ENCODE measurements at regions not wholly inside any gene's neighbourhood (a gene's known extent, or its start where the extent isn't known, plus 50 kb on each side); places are given as distances from the start of the nearest gene placed in this dataset.

DNA sequence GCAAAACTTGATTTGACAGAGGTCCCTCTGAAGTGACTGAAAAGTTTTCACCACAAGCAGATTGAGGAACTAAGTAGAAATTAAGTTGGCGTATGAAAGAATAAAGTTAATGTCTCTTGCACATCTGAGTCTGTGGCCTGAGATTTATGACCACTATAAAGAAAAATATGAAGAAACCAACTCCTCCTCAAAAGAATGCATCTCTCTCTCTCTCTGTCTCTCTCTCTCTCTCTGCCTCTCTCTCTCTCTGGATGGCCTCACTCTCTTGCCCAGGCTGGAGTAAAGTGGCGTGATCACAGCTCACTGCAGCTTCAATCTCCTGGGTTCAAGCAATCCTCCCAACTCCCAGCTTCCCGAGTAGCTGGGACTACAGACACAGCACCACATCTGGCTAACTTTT lies 55.2 kb downstream of the RPL22L1 start:
- Mint-ChIP-seq H3K4me1 (ENCODE audit: low read depth) (peaks cover 40% of the 10 kb centered on the region), H3K27ac (no peak overlapping the region), H3K4me3 (no peak overlapping the region), H3K27me3 (ENCODE audit: insufficient read depth) (no peaks in the 10 kb centered on the region), H3K9me3 (no peaks in the 10 kb centered on the region), H3K36me3 (ENCODE audit: low read depth) (no peaks in the 10 kb centered on the region)
- no peak for DNase-seq
- TF ChIP-seq, protein P1, sequence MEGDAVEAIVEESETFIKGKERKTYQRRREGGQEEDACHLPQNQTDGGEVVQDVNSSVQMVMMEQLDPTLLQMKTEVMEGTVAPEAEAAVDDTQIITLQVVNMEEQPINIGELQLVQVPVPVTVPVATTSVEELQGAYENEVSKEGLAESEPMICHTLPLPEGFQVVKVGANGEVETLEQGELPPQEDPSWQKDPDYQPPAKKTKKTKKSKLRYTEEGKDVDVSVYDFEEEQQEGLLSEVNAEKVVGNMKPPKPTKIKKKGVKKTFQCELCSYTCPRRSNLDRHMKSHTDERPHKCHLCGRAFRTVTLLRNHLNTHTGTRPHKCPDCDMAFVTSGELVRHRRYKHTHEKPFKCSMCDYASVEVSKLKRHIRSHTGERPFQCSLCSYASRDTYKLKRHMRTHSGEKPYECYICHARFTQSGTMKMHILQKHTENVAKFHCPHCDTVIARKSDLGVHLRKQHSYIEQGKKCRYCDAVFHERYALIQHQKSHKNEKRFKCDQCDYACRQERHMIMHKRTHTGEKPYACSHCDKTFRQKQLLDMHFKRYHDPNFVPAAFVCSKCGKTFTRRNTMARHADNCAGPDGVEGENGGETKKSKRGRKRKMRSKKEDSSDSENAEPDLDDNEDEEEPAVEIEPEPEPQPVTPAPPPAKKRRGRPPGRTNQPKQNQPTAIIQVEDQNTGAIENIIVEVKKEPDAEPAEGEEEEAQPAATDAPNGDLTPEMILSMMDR (IDR thresholded peaks at IDR 0.05): no peak

DNA sequence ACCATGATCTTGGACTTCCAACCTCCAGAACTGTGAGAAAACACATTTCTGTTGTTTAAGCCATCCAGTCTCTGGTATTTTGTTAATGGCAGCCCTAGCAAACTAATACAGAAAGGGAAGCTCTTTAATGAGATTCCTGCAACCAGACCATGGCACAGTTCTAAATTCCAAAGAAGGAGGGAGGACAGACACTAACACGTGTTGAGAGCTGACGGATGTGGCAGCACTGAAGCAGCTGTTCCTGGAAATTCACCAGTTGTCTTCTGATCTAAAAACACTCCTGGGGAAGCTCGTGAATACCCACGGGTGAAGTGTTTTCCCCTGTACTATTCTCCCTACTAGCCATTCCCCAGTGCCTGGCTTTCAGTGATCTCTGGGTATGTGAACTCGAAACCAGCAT lies 56.7 kb downstream of the RPL22L1 start:
- peaks cover 56% of the 10 kb centered on the region for H3K4me1 Mint-ChIP-seq (ENCODE audit: low read depth)

DNA sequence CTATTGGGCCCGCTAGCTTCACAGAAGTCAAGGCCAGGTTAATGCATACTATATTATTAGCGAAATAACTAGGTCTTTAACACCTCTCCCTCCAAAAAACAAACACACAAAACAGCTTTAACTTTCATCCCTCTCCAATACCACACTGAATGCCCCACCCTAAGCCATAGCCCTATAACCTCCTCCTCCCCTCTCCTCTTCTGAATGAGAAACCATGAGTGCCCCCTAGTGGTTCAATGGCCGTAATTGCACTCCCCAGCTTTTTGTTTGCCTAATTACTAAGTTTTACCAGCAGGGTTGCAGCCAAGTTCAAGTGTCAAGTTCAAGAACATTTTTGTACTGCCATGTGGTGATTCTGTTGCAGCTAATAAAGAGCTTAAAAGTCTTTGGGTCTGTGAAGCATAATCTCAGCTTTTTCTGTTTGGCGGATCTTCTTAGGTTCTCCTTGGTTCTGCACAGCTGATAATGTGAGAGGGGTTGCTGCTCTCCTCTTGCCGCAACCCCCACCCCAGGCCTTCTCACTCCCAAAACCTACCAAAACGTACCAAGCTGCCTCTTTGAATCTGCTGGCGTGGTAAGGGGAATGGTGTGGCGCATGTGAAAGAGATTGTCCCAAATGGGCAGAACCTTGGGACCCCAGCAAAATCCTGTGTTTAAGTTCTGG lies 57.9 kb downstream of the RPL22L1 start:
- no peaks in the 10 kb centered on the region for H3K9me3 Mint-ChIP-seq
- H3K4me3 Mint-ChIP-seq: no peak overlapping the region
- peak overlapping the region; percentile 27; the same call in 1 of the 2 replicates for H3K27ac Mint-ChIP-seq
- H3K27me3 Mint-ChIP-seq (ENCODE audit: insufficient read depth): no peaks in the 10 kb centered on the region
- peaks cover 66% of the 10 kb centered on the region for H3K4me1 Mint-ChIP-seq (ENCODE audit: low read depth)
- peak; percentile 76 for DNase-seq
- TF ChIP-seq, protein P1 (IDR thresholded peaks at IDR 0.05): peak; percentile 99
- H3K36me3 Mint-ChIP-seq (ENCODE audit: low read depth): 0 out of 2 replicates have a peak, but pooled peaks cover 4% of the 10 kb centered on the region

More for the DNA sequence above, 56.7 kb downstream of the RPL22L1 start:
- Mint-ChIP-seq H3K27me3 (ENCODE audit: insufficient read depth) (no peaks in the 10 kb centered on the region), H3K27ac (no peak overlapping the region), H3K36me3 (ENCODE audit: low read depth) (no peaks in the 10 kb centered on the region), H3K4me3 (no peak overlapping the region), H3K9me3 (no peaks in the 10 kb centered on the region)
- no peak for DNase-seq
- TF ChIP-seq, protein P1 (IDR thresholded peaks at IDR 0.05): no peak

DNA sequence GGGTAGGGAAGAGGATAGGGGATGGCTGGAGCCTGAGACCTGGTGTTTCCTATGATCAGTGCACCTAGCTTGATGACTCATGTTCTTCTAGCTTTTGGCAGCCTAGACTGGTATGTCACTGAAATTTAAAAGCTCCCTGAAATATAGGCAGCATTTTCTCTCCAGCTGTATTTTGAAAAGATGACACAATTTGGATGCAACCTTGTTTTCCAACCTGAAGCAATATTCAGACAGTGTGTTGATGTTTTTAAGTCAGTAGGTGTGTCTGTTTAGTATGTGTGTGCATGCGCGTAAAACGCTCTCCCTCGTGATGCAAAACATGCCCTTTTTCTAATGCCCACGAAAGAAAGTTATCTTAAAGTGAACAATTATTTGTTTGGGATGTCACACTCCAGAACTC lies 58.5 kb downstream of the RPL22L1 start:
- Mint-ChIP-seq H3K4me1 (ENCODE audit: low read depth) (peaks cover 71% of the 10 kb centered on the region), H3K4me3 (no peak overlapping the region)

DNA sequence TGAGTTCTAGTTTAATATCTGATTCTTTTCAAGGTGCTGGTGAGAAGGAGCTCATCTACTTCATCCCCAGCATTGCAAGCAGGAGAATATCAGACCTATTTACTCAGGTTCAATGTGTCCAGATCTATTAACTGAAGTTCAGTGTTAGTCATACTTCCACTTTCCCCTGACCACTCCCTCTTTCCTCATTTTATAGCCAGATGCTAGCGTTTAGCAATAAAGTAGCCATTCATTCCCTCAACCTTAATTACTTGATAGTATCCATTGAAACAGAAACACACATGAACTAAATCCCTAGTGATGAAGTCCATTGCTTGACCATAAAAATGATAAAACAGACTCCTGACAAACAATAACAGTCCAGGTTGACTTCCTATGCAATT lies 60.0 kb downstream of the RPL22L1 start:
- Mint-ChIP-seq H3K27ac (peak overlapping the region; percentile 83), H3K27me3 (ENCODE audit: insufficient read depth) (no peaks in the 10 kb centered on the region), H3K36me3 (ENCODE audit: low read depth) (peaks cover 15% of the 10 kb centered on the region), H3K4me1 (ENCODE audit: low read depth) (peaks cover 73% of the 10 kb centered on the region), H3K4me3 (peak overlapping the region; percentile 60), H3K9me3 (0 out of 2 replicates have a peak, but pooled peaks cover 2% of the 10 kb centered on the region)
- peak; percentile 61 for DNase-seq
- TF ChIP-seq, protein P1 (IDR thresholded peaks at IDR 0.05): no peak

More for the DNA sequence above, 58.5 kb downstream of the RPL22L1 start:
- H3K9me3 Mint-ChIP-seq: no peaks in the 10 kb centered on the region
- DNase-seq: peak; percentile 27
- H3K27ac Mint-ChIP-seq: peak overlapping the region; percentile 27; the same call in 1 of the 2 replicates
- TF ChIP-seq, protein P1 (IDR thresholded peaks at IDR 0.05): no peak
- H3K36me3 Mint-ChIP-seq (ENCODE audit: low read depth): peaks cover 10% of the 10 kb centered on the region; the same call in 1 of the 2 replicates
- no peaks in the 10 kb centered on the region for H3K27me3 Mint-ChIP-seq (ENCODE audit: insufficient read depth)

Measured in HFFc6 (cell line).